Thyroid gland (tissue), 4 donors: ENCODE measurements at regions not wholly inside any gene's neighbourhood (a gene's known extent, or its start where the extent isn't known, plus 50 kb on each side); places are given as distances from the start of the nearest gene placed in this dataset.

Source experiments
- DNase-seq, 2 donors: peaks; one replicate each; pipeline ENCODE4 v3.0.0-alpha.2; 2019
- H3K27ac ChIP-seq, 3 donors: fragments of 200-600 bp; sonication (generic); 1 replicate in 2 of 3; 2 replicates in 1 of 3; pipeline ENCODE4 v1.5.1; 2016 to 2019; ENCODE audit warnings: mild to moderate bottlenecking in 1 of 3, moderate library complexity in 1 of 3
- H3K27me3 ChIP-seq: fragments of 200-600 bp; sonication (generic); one replicate; pipeline ENCODE4 v1.5.1; 2019
- H3K36me3 ChIP-seq, 2 donors: fragments of 200-600 bp; sonication (generic); one replicate each; pipeline ENCODE4 v1.5.1; 2016 to 2019
- H3K4me1 ChIP-seq, 2 donors: fragments of 200-600 bp; sonication (generic); one replicate each; pipeline ENCODE4 v1.5.1; 2017 to 2019
- H3K4me3 ChIP-seq, 3 donors: fragments of 200-600 bp; sonication (generic); replicated peaks in 1 of 3; 1 replicate in 2 of 3; 2 replicates in 1 of 3; pipeline ENCODE4 v1.5.1; 2016; ENCODE audit warnings: mild to moderate bottlenecking in 1 of 3
- H3K9me3 ChIP-seq: fragments of 200-600 bp; sonication (generic); one replicate; pipeline ENCODE4 v1.5.1; 2017
- POLR2A ChIP-seq, 2 donors: fragments of 450-650 bp; IDR thresholded peaks; one replicate each; pipeline ENCODE4 v1.6.1; 2017; ENCODE audit warnings: antibody characterized with exemption in 2 of 2, mild to moderate bottlenecking in 2 of 2, moderate library complexity in 1 of 2
- WGBS, 2 donors: methylation state at CpG; one replicate each; pipeline ENCODE4 v1.1.5; 2017; 5-methylcytosine and 5-hydroxymethylcytosine counted together
- intact Hi-C: fragments of 100-400 bp; cut with DNase I; formaldehyde crosslinking; loops from one replicate; pipeline ENCODE4 v1.15.1; 2023
- TF ChIP-seq, protein P1 (sequence below), 6 experiments: fragments of 200-600 bp in 3 of 6; fragments of 450-650 bp in 3 of 6; sonication (generic) in 3 of 6; IDR thresholded peaks; one replicate each; pipeline ENCODE4 v1.5.1; 2016 to 2019; ENCODE audit warnings: antibody characterized with exemption in 6 of 6, mild to moderate bottlenecking in 2 of 6, inconsistent platforms in 1 of 6, moderate library complexity in 1 of 6

GRCh38 chr16:79274264-79274663 is 326.3 kb downstream of the MAF start:
- WGBS, 2 donors = 91 to 100% methylated on average over 4 of the region's 4 CpGs
- no peaks in the 10 kb centered on the region for H3K36me3 ChIP-seq
- intact Hi-C loops = no loop called here

DNA sequence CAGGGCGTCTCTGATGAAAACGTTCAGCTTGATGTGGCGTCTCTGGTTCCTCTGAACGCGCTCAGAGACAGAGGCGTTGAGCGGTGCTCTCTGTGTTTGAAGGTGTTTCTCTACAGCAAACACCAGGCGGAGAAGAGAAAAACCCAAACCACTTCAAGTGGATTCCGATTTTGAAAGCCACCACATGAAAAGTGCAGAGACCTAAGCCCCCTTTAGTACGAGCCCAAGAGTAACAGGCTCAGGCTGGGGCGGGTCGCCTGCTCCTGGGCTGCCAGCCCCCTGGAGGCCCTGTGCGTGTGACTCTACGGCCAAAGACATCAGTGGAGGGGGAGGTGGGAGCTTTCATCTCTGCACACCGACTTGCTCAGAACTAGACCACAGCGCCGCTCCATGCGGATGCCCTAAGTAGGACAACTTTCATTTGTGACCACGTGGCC is 328.4 kb downstream of the MAF start:
- TF ChIP-seq, protein P1, sequence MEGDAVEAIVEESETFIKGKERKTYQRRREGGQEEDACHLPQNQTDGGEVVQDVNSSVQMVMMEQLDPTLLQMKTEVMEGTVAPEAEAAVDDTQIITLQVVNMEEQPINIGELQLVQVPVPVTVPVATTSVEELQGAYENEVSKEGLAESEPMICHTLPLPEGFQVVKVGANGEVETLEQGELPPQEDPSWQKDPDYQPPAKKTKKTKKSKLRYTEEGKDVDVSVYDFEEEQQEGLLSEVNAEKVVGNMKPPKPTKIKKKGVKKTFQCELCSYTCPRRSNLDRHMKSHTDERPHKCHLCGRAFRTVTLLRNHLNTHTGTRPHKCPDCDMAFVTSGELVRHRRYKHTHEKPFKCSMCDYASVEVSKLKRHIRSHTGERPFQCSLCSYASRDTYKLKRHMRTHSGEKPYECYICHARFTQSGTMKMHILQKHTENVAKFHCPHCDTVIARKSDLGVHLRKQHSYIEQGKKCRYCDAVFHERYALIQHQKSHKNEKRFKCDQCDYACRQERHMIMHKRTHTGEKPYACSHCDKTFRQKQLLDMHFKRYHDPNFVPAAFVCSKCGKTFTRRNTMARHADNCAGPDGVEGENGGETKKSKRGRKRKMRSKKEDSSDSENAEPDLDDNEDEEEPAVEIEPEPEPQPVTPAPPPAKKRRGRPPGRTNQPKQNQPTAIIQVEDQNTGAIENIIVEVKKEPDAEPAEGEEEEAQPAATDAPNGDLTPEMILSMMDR (IDR thresholded peaks at IDR 0.05) = no peak
- TF ChIP-seq POLR2A (IDR thresholded peaks at IDR 0.05) = no peak
- no peaks in the 10 kb centered on the region for H3K36me3 ChIP-seq
- no peaks in the 10 kb centered on the region for H3K9me3 ChIP-seq
- no peak for DNase-seq
- H3K4me1 ChIP-seq = no peaks in the 10 kb centered on the region
- H3K27ac ChIP-seq = no peak overlapping the region
- H3K4me3 ChIP-seq = no peak overlapping the region
- 88 to 91% methylated on average over 17 to 19 of the region's 19 CpGs for WGBS, 2 donors
- intact Hi-C loops = no loop called here
- H3K27me3 ChIP-seq = no peaks in the 10 kb centered on the region

More at GRCh38 chr16:79274264-79274663, 326.3 kb downstream of the MAF start:
- Histone ChIP-seq H3K4me1 (peaks cover 15 to 18% of the 10 kb centered on the region in 2 donors), H3K4me3 (no peak overlapping the region), H3K27me3 (no peaks in the 10 kb centered on the region), H3K27ac (no peak overlapping the region), H3K9me3 (no peaks in the 10 kb centered on the region)
- no peak for DNase-seq
- TF ChIP-seq, protein P1 (IDR thresholded peaks at IDR 0.05) = no peak
- TF ChIP-seq POLR2A (IDR thresholded peaks at IDR 0.05) = no peak

DNA sequence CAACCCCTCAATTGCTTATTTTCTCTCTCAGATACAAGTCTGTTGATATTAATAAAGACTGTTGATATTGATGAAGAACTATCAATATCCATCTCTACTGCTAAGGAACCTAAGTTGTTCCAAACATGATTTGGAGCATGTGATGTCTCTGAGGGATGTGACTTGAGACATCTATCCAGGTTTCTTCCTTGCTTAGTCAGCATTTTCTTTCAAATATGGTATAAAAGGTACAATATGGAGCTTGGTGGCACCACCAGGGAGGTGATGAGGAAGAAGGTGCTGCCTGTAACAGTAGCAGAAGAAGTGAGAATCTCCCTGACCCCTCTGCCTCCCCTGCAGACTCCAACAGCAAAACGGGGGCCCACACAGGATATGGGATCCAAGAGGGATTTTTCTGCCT is 329.0 kb downstream of the MAF start:
- TF ChIP-seq, protein P1 (IDR thresholded peaks at IDR 0.05) = no peak
- no peak for TF ChIP-seq POLR2A (IDR thresholded peaks at IDR 0.05)
- intact Hi-C loops = no loop called here
- no peaks in the 10 kb centered on the region for H3K36me3 ChIP-seq
- no peaks in the 10 kb centered on the region for H3K4me1 ChIP-seq
- H3K27ac ChIP-seq = no peak overlapping the region
- DNase-seq = no peak
- 0% methylated on average over 1 of the region's 1 CpG for WGBS, 2 donors
- H3K4me3 ChIP-seq = no peak overlapping the region
- H3K27me3 ChIP-seq = no peaks in the 10 kb centered on the region
- H3K9me3 ChIP-seq = no peaks in the 10 kb centered on the region

- 87 to 97% methylated on average over 2 of the region's 2 CpGs for WGBS, 2 donors
- Histone ChIP-seq H3K4me3 (no peak overlapping the region), H3K36me3 (no peaks in the 10 kb centered on the region), H3K9me3 (no peaks in the 10 kb centered on the region), H3K27ac (no peak overlapping the region), H3K27me3 (no peaks in the 10 kb centered on the region), H3K4me1 (no peaks in the 10 kb centered on the region)
- no peak for DNase-seq
- TF ChIP-seq, protein P1 (IDR thresholded peaks at IDR 0.05) = no peak
- intact Hi-C loops = no loop called here
Measured at GRCh38 chr16:79270011-79270410, 330.5 kb downstream of the MAF start.

DNA sequence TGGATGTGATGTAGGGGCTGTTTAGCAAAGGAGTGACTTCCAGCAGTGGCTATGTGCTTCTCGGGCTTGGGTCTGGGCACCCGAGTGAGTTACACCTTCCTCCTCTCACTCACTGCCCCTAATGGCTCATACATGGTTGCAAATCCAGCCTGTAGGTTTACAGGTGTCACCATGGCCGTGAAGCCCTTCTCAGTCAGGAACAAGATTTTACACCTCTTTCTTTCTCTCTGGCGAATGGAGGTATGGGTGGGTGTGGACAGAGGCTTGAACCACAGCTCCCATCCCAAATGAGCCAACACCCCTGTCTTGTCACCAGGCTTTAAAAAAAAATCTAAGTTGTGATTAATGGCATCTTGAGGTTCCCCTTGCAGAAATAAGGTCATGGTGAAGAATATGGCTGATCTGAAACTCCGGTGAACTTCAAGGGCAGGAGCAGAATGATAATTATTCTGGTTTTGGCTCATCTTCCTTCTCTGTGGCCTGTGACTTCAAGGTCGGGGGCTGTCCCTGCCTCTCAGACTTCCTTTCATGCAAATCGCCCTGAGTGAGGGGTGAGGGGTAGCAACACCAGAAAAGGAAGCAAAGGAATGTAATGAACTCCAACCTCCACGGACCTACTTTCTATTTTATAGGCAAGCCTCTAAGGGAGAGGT is 331.2 kb downstream of the MAF start:
- no peak for DNase-seq

More for the DNA sequence above, 331.2 kb downstream of the MAF start:
- Histone ChIP-seq H3K27ac (no peak overlapping the region), H3K27me3 (no peaks in the 10 kb centered on the region), H3K4me3 (no peak overlapping the region), H3K9me3 (no peaks in the 10 kb centered on the region), H3K4me1 (no peaks in the 10 kb centered on the region), H3K36me3 (no peaks in the 10 kb centered on the region)
- TF ChIP-seq, protein P1 (IDR thresholded peaks at IDR 0.05) = no peak
- TF ChIP-seq POLR2A (IDR thresholded peaks at IDR 0.05) = no peak
- intact Hi-C loops = no loop called here
- 76 to 88% methylated on average over 8 of the region's 8 CpGs for WGBS, 2 donors
